H9 (cell line): ENCODE measurements at regions not wholly inside any gene's neighbourhood (a gene's known extent, or its start where the extent isn't known, plus 50 kb on each side); places are given as distances from the start of the nearest gene placed in this dataset.

Experiments
- DNase-seq: peaks from one replicate; pipeline ENCODE4 v3.0.0-alpha.2; 2017
- H2AFZ ChIP-seq: one replicate; pipeline ENCODE4 v1.6.1; 2013; ENCODE audit warnings: mild to moderate bottlenecking, low read length, control low read depth, moderate library complexity
- H2AK5ac ChIP-seq: 2 replicates; pipeline ENCODE4 v1.6.1; 2013; ENCODE audit warnings: low read length, control low read depth, mixed read lengths; ENCODE audit not compliant: insufficient read length
- H2BK120ac ChIP-seq: one replicate; pipeline ENCODE4 v1.6.1; 2013; ENCODE audit warnings: low read depth, mild to moderate bottlenecking, low read length, control low read depth, inconsistent platforms; ENCODE audit not compliant: poor library complexity, severe bottlenecking
- H2BK12ac ChIP-seq: 2 replicates; pipeline ENCODE4 v1.6.1; 2013; ENCODE audit warnings: low read length, control low read depth, mixed read lengths, low read depth; ENCODE audit not compliant: insufficient read length
- H2BK15ac ChIP-seq: 2 replicates; pipeline ENCODE4 v1.6.1; 2013; ENCODE audit warnings: low read depth, low read length, control low read depth
- H2BK20ac ChIP-seq: one replicate; pipeline ENCODE4 v1.6.1; 2013; ENCODE audit warnings: low read depth, mild to moderate bottlenecking, low read length, control low read depth, inconsistent platforms; ENCODE audit not compliant: poor library complexity, severe bottlenecking
- H2BK5ac ChIP-seq: 2 replicates; pipeline ENCODE4 v1.6.1; 2013; ENCODE audit warnings: low read length, control low read depth, mixed read lengths; ENCODE audit not compliant: insufficient read length
- H3K14ac ChIP-seq: 2 replicates; pipeline ENCODE4 v1.6.1; 2013; ENCODE audit warnings: low read length, control low read depth; ENCODE audit not compliant: insufficient read depth
- H3K18ac ChIP-seq: 2 replicates; pipeline ENCODE4 v1.6.1; 2013; ENCODE audit warnings: low read depth, mild to moderate bottlenecking, mixed read lengths, low read length, control low read depth; ENCODE audit not compliant: insufficient read length
- H3K23ac ChIP-seq: 2 replicates; pipeline ENCODE4 v1.6.1; 2013; ENCODE audit warnings: low read length, control low read depth, mixed read lengths, low read depth; ENCODE audit not compliant: insufficient read length
- H3K23me2 ChIP-seq: 2 replicates; pipeline ENCODE4 v1.6.1; 2013; ENCODE audit warnings: low read depth, mild to moderate bottlenecking, mixed read lengths, low read length, control low read depth; ENCODE audit not compliant: insufficient read length, poor library complexity, severe bottlenecking
- H3K27ac ChIP-seq: 2 replicates; pipeline ENCODE4 v1.5.1; 2013; ENCODE audit warnings: low read length, control low read depth, mixed read lengths, low read depth; ENCODE audit not compliant: insufficient read length
- H3K27me3 ChIP-seq: 2 replicates; pipeline ENCODE4 v1.6.1; 2013; ENCODE audit warnings: low read length, control low read depth, inconsistent platforms; ENCODE audit not compliant: insufficient read depth
- H3K4ac ChIP-seq: 2 replicates; pipeline ENCODE4 v1.6.1; 2013; ENCODE audit warnings: low read depth, mild to moderate bottlenecking, control low read depth, inconsistent platforms, low read length, moderate library complexity
- H3K4me1 ChIP-seq: 2 replicates; pipeline ENCODE4 v1.6.1; 2013; ENCODE audit warnings: low read length, control low read depth, inconsistent platforms; ENCODE audit not compliant: insufficient read depth
- H3K4me2 ChIP-seq: 2 replicates; pipeline ENCODE4 v1.6.1; 2013; ENCODE audit warnings: low read length, control low read depth, mixed read lengths; ENCODE audit not compliant: insufficient read length, insufficient read depth
- H3K56ac ChIP-seq: 2 replicates; pipeline ENCODE4 v1.6.1; 2013; ENCODE audit warnings: low read depth, mild to moderate bottlenecking, mixed read lengths, low read length, control low read depth; ENCODE audit not compliant: insufficient read length
- H3K79me1 ChIP-seq: 2 replicates; pipeline ENCODE4 v1.6.1; 2013; ENCODE audit warnings: low read depth, mild to moderate bottlenecking, moderate library complexity, low read length, control low read depth, inconsistent platforms; ENCODE audit not compliant: insufficient read depth, poor library complexity, severe bottlenecking
- H3K79me2 ChIP-seq: 2 replicates; pipeline ENCODE4 v1.6.1; 2013; ENCODE audit warnings: low read length, control low read depth, inconsistent platforms; ENCODE audit not compliant: insufficient read depth
- H3K9ac ChIP-seq: 2 replicates; pipeline ENCODE4 v1.6.1; 2013; ENCODE audit warnings: low read length, control low read depth, mixed read lengths; ENCODE audit not compliant: insufficient read length; ENCODE audit errors: extremely low read depth
- H3K9me3 ChIP-seq: one replicate; pipeline ENCODE4 v1.6.1; 2013; ENCODE audit warnings: low read depth, low read length, inconsistent platforms; ENCODE audit not compliant: control insufficient read depth
- H3T11ph ChIP-seq: one replicate; pipeline ENCODE4 v1.6.1; 2013; ENCODE audit warnings: mild to moderate bottlenecking, low read length, control low read depth, inconsistent platforms
- H4K20me1 ChIP-seq: one replicate; pipeline ENCODE4 v1.6.1; 2013; ENCODE audit not compliant: control insufficient read depth, insufficient read length, insufficient read depth
- H4K5ac ChIP-seq: 2 replicates; pipeline ENCODE4 v1.6.1; 2013; ENCODE audit warnings: low read depth, mild to moderate bottlenecking, mixed read lengths, low read length, control low read depth; ENCODE audit not compliant: insufficient read length
- H4K8ac ChIP-seq: replicated peaks from 2 replicates; pipeline ENCODE4 v1.6.1; 2013; ENCODE audit warnings: low read length, control low read depth, mixed read lengths, low read depth; ENCODE audit not compliant: insufficient read length
- H4K91ac ChIP-seq: 2 replicates; pipeline ENCODE4 v1.6.1; 2013; ENCODE audit warnings: low read depth, mild to moderate bottlenecking, moderate library complexity, mixed read lengths, low read length, control low read depth; ENCODE audit not compliant: insufficient read length
- H3K27ac Mint-ChIP-seq, 3 experiments: 2 replicates in 2 of 3; 3 replicates in 1 of 3; pipeline ENCODE4 v1.8.0; 2020 to 2021; ENCODE audit warnings: mixed read lengths in 3 of 3, mild to moderate bottlenecking in 1 of 3, moderate library complexity in 1 of 3
- H3K27me3 Mint-ChIP-seq: 2 replicates; pipeline ENCODE4 v1.8.0; 2021; ENCODE audit warnings: low read depth, mild to moderate bottlenecking, moderate library complexity, mixed read lengths
- H3K36me3 Mint-ChIP-seq, 3 experiments: 2 replicates in 2 of 3; 3 replicates in 1 of 3; pipeline ENCODE4 v1.8.0; 2020 to 2021; ENCODE audit warnings: low read depth in 3 of 3, mixed read lengths in 3 of 3; ENCODE audit not compliant: insufficient read depth in 1 of 3
- H3K4me1 Mint-ChIP-seq, 2 experiments: 2 replicates each; pipeline ENCODE4 v1.8.0; 2020; ENCODE audit warnings: mixed read lengths in 2 of 2
- H3K4me3 Mint-ChIP-seq, 2 experiments: 2 replicates in 1 of 2; 3 replicates in 1 of 2; pipeline ENCODE4 v1.8.0; 2020 to 2021; ENCODE audit warnings: mild to moderate bottlenecking in 2 of 2, mixed read lengths in 2 of 2, moderate library complexity in 1 of 2
- H3K9me3 Mint-ChIP-seq, 2 experiments: 2 replicates in 1 of 2; 3 replicates in 1 of 2; pipeline ENCODE4 v1.8.0; 2020; ENCODE audit warnings: mild to moderate bottlenecking in 2 of 2, mixed read lengths in 2 of 2, moderate library complexity in 1 of 2
- WGBS: extraction: QIAGEN DNeasy Blood & Tissue Kit; methylation state at CpG from one replicate; pipeline ENCODE4 v1.1.7; 2013; ENCODE audit warnings: missing lambda C conversion rate, low lambda C conversion rate, mixed read lengths; ENCODE audit not compliant: insufficient read length; ENCODE audit errors: extremely low coverage; 5-methylcytosine and 5-hydroxymethylcytosine counted together
- TF ChIP-seq, protein P1 (sequence below): fragments of 200-600 bp; sonication (generic); conservative IDR thresholded peaks from 3 replicates; pipeline ENCODE4 v1.8.0; 2021; ENCODE audit warnings: antibody characterized with exemption, mild to moderate bottlenecking

DNA sequence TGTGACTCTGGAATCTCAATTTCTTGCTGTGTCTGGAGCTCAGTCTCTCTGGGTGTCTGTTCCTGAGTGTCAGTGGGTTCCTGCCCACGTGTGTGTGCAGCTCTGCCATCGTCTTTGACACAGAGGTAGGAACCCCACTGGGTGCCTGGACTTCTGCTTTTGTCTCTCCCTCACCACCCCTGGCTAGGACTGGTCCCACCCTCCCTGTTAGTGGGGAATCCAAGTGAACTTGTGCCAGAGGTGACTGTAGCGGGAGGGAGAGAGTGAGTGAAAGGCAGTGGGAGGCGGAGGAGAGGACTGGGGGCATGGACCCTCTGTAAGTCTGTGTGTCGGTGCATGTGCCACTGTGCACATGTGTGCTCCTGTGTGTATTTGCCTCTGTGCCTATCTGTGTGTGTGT is 299.9 kb upstream of the ZMIZ1 start:
- H3K4me2 ChIP-seq = no peak overlapping the region

More for the DNA sequence above, 299.9 kb upstream of the ZMIZ1 start:
- Mint-ChIP-seq H3K27me3 (peaks cover 14% of the 10 kb centered on the region), H3K36me3 (no peaks in the 10 kb centered on the region; a peak in 1 of 7 replicates), H3K9me3 (no peaks in the 10 kb centered on the region), H3K4me3 (no peak overlapping the region), H3K27ac (no peak overlapping the region), H3K4me1 (peaks cover 3 to 10% of the 10 kb centered on the region in 2 experiments; a peak in 3 of 4 replicates)
- Histone ChIP-seq H3K56ac (no peak overlapping the region), H2BK20ac (no peak overlapping the region), H3K23me2 (no peaks in the 10 kb centered on the region), H3K27me3 (no peaks in the 10 kb centered on the region), H2BK12ac (no peak overlapping the region), H3K9me3 (no peaks in the 10 kb centered on the region), H3K14ac (0 out of 2 replicates have a peak overlapping the region, but pooled peaks have one; percentile 25), H3T11ph (no peak overlapping the region), H4K5ac (no peak overlapping the region), H2BK120ac (no peak overlapping the region), H3K79me1 (no peaks in the 10 kb centered on the region), H3K18ac (no peak overlapping the region), H2BK5ac (no peak overlapping the region), H4K91ac (no peak overlapping the region), H4K8ac (no peak overlapping the region), H3K27ac (no peak overlapping the region), H2BK15ac (no peak overlapping the region), H4K20me1 (no peaks in the 10 kb centered on the region), H2AFZ (no peak overlapping the region), H3K23ac (no peak overlapping the region), H3K9ac (no peak overlapping the region), H3K4me1 (no peaks in the 10 kb centered on the region), H2AK5ac (no peak overlapping the region), H3K4ac (no peak overlapping the region), H3K79me2 (no peaks in the 10 kb centered on the region)
- no CpG with 5 or more reads among the region's 5 CpGs for WGBS
- no peak for DNase-seq
- TF ChIP-seq, protein P1, sequence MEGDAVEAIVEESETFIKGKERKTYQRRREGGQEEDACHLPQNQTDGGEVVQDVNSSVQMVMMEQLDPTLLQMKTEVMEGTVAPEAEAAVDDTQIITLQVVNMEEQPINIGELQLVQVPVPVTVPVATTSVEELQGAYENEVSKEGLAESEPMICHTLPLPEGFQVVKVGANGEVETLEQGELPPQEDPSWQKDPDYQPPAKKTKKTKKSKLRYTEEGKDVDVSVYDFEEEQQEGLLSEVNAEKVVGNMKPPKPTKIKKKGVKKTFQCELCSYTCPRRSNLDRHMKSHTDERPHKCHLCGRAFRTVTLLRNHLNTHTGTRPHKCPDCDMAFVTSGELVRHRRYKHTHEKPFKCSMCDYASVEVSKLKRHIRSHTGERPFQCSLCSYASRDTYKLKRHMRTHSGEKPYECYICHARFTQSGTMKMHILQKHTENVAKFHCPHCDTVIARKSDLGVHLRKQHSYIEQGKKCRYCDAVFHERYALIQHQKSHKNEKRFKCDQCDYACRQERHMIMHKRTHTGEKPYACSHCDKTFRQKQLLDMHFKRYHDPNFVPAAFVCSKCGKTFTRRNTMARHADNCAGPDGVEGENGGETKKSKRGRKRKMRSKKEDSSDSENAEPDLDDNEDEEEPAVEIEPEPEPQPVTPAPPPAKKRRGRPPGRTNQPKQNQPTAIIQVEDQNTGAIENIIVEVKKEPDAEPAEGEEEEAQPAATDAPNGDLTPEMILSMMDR = no peak
